Kidney epithelial cell (primary cell): ENCODE measurements at regions not wholly inside any gene's neighbourhood (a gene's known extent, or its start where the extent isn't known, plus 50 kb on each side); places are given as distances from the start of the nearest gene placed in this dataset.

ENCODE experiments used
- DNase-seq: peaks from one replicate; pipeline ENCODE4 v3.0.0-alpha.2; 2010; ENCODE audit warnings: low read depth
- H3K27me3 ChIP-seq: 2 replicates; pipeline ENCODE4 v1.6.0; 2011; ENCODE audit warnings: low read length; ENCODE audit not compliant: control insufficient read depth, insufficient read depth
- H3K36me3 ChIP-seq: 2 replicates; pipeline ENCODE4 v1.5.1; 2011; ENCODE audit warnings: low read length; ENCODE audit not compliant: control insufficient read depth, insufficient read depth
- H3K4me3 ChIP-seq: 2 replicates; pipeline ENCODE4 v1.5.1; 2011; ENCODE audit warnings: low read depth, mild to moderate bottlenecking, control low read depth, low read length
- TF ChIP-seq, protein P1 (sequence below): IDR thresholded peaks from 2 replicates; pipeline ENCODE4 v1.5.1; 2011; ENCODE audit warnings: mild to moderate bottlenecking, moderate library complexity, low read length, control low read depth, inconsistent platforms; ENCODE audit not compliant: insufficient read depth, poor library complexity, severe bottlenecking

DNA sequence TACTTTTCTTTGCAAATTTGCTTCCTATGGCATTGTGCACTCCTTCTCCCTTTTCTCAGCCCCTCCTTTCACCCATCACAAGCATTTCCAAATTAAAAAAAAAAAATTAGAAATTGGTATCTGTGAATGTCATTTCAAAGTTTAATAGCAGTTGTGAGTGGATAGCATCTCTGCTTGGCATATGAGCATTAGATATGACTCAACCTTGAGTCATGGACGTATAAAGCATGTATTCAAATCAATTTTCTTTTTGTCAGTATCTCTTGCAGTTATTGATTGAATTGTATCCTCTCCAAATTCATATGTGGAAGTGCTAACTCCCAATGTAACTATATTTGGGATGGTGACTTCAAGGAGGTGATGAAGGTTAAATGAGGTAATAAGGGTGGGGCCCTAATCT lies 60.1 kb upstream of the MAP3K7 start:
- DNase-seq = no peak
- no peaks in the 10 kb centered on the region for H3K27me3 ChIP-seq
- H3K36me3 ChIP-seq = no peaks in the 10 kb centered on the region
- no peak overlapping the region for H3K4me3 ChIP-seq
- TF ChIP-seq, protein P1, sequence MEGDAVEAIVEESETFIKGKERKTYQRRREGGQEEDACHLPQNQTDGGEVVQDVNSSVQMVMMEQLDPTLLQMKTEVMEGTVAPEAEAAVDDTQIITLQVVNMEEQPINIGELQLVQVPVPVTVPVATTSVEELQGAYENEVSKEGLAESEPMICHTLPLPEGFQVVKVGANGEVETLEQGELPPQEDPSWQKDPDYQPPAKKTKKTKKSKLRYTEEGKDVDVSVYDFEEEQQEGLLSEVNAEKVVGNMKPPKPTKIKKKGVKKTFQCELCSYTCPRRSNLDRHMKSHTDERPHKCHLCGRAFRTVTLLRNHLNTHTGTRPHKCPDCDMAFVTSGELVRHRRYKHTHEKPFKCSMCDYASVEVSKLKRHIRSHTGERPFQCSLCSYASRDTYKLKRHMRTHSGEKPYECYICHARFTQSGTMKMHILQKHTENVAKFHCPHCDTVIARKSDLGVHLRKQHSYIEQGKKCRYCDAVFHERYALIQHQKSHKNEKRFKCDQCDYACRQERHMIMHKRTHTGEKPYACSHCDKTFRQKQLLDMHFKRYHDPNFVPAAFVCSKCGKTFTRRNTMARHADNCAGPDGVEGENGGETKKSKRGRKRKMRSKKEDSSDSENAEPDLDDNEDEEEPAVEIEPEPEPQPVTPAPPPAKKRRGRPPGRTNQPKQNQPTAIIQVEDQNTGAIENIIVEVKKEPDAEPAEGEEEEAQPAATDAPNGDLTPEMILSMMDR = no peak

DNA sequence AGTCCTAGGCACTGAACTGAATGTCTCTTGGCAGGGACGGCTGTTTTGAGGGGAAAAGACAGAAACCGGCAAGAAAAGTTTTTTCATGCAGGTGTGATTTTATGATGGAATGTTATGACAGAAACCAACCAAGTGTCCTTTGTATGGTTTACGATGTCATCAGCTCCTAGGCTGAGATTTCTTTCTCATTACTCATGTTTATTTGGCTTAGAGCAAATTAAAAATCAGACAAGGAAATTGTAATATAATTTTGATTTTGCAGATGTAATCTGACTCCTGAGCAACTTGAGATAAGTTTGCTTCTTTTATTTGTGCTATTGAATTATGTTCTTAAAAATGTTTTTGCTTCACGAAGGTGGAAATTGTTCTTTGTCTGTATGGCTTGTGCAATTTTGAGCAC lies 58.8 kb upstream of the MAP3K7 start:
- TF ChIP-seq, protein P1 = no peak
- Histone ChIP-seq H3K4me3 (no peak overlapping the region), H3K36me3 (no peaks in the 10 kb centered on the region), H3K27me3 (no peaks in the 10 kb centered on the region)
- DNase-seq = no peak

DNA sequence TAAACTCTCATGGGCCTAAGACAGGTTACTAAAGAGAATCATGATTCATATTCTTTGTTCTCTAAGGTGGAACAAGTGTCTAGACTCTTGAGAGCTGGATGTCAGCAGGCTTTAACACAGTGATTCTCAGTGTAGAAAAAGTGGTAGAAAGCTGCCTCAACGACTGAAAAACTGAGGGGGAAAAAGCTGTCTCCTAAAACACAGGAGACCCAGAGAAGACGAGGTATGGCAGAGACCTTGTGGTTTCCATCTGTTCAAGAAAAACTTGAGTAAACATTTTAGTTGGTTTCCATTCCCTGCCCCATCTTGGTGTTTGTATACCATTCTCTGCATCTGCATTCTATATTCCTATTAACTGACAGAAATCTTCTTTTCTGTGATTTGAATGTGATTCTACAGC lies 57.6 kb upstream of the MAP3K7 start:
- Histone ChIP-seq H3K4me3 (no peak overlapping the region), H3K36me3 (no peaks in the 10 kb centered on the region), H3K27me3 (no peaks in the 10 kb centered on the region)
- DNase-seq = no peak
- TF ChIP-seq, protein P1 = no peak

DNA sequence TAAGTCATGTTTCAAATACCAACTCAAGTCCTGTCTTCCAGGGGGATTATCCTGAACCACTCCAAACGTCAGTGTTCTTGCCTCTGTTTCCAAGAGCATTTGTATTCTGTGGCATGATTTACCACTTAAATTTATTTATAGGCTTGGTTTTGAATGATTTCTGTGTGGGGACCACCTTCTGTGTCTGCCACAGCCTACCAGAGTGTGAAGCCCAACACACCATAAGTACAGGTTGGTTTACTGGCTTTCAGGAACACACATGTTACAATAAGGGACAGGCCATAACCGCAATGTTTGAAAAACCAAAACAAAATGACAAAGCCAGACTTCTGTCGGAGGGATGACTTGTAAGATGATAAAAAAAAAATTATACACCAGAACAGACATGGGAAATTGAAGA lies 56.5 kb upstream of the MAP3K7 start:
- TF ChIP-seq, protein P1 = no peak
- no peaks in the 10 kb centered on the region for H3K36me3 ChIP-seq
- H3K4me3 ChIP-seq = no peak overlapping the region
- no peaks in the 10 kb centered on the region for H3K27me3 ChIP-seq
- DNase-seq = no peak

DNA sequence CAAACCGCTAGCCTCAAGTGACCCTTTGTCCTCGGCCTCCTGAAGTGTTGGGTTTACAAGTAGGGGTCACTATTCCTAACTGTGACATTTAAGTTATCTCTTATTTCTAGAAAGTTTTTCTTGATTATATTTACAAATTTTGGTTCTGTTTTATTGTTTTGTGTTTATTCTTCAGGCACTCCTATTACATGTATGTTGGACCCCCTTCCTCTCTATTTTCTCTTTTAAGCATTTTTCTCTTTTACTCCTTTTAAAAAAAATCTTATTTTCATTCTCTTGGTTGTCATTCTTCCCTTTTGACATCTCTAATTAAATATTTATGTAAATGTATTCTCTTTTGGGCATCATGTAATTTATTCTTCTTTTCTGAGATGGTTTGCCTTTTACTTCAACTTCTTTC lies 50.4 kb upstream of the MAP3K7 start:
- H3K36me3 ChIP-seq = no peaks in the 10 kb centered on the region
- no peak overlapping the region for H3K4me3 ChIP-seq
- H3K27me3 ChIP-seq = no peaks in the 10 kb centered on the region
- DNase-seq = no peak
- TF ChIP-seq, protein P1 = no peak
